Islet of Langerhans (tissue), 1 donor: ENCODE measurements at regions not wholly inside any gene's neighbourhood (a gene's known extent, or its start where the extent isn't known, plus 50 kb on each side); places are given as distances from the start of the nearest gene placed in this dataset.
"Not testable (repeated sequence)": the region's sequence is repeated elsewhere in the genome, so short reads cannot be mapped to it uniquely, and the experiment has no call there.

ENCODE experiments used
- FAIRE-seq: peaks from one replicate; lab custom pipeline; 2011; peaks lifted over from hg19 to GRCh38; lab: Jason Lieb, UNC

DNA sequence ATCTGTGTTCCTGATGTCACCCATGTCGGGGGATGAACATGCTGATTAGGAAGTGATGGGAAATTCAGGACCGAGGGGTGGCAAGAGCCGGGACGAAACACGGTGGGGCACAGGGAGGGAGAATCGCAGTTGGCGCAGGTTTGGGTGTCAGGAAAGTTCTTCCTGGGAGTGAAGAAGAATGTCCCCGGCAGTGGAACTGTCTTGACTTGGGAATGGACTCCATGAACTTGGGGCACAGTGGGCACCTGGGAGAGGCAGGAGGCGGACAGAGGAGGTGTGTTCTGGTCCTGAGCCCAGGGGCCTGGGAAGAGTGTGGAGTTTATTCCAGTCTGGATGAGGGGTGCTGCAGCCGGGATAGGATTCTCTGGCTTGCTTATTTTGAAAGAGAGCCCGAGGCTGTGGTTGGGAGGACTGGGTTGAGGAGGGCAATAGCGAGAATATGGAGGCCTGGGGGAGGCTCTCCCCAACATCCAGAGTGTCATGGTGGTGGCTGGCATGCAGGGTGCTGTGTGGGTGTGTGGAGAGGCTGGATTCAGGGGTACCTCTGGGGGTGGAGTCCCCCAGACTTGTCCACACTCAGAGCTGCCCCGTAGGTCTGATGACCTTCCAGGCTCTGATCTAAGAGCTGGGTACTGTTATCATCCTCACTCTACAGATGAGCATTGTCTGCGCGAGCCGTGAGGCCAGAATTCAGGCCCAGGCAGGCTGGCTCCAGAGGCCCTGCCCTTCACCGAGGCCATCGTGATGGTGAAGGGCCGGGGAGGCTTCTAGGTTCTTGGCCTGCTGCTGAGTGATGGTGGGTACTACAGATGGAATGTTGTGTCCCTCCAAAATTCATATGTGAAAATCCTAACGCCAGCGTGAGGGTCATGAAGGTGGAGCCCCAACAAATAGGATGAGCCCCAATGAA is 274.5 kb upstream of the C1orf174 start:
- no peak for FAIRE-seq

- no peak for FAIRE-seq
Observed at GRCh38 chr1:4175566-4176405, 275.7 kb upstream of the C1orf174 start.

DNA sequence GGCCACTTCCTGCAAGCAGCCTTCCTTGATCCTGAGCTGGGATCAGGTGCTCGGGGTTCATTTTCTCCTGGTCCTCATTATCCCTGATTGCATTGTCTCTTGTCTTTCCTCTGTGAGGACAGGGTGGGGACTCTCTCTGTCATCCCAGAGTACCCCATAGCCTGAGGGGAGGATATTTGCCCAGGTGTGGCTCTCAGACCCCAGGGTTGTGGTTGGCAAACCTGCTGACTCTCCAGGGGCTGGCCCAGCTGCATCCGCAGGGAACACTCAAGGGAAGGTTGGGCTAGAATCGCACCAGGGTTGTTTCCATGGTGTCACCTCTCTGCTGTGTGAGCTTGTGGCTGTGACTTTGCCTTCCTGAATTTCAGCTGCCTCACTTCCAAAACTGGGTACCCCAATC is 276.8 kb upstream of the C1orf174 start:
- no peak for FAIRE-seq

- no peak for FAIRE-seq
Observed at GRCh38 chr1:4177425-4178150, 277.5 kb upstream of the C1orf174 start.

GRCh38 chr1:4178501-4179113 is 278.5 kb upstream of the C1orf174 start:
- FAIRE-seq: no peak

GRCh38 chr1:4179914-4180735 is 280.1 kb upstream of the C1orf174 start:
- FAIRE-seq: no peak

GRCh38 chr1:4186486-4186885 is 286.4 kb upstream of the C1orf174 start:
- not testable (repeated sequence) for FAIRE-seq

- no peak for FAIRE-seq
Observed at GRCh38 chr1:4203501-4203900, 303.4 kb upstream of the C1orf174 start.

DNA sequence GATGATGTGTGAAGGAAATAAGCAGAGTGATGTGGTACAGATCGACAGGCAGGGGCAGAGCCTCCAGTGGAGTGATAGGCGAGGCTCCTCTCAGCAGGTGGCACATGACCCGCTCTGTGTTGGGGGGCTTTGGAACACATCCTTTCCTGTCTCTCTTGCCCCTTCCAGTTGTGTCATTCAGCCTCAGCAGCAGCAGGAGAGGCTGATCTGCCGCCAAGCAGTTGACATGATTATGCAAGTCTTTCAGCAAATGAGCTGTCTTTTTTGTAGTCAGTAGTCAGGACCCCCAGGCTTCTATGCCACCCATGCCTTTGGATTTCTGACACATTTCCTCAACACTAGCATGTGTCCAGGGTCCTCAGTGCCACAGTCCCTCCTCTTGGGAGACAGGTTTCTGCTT is 307.1 kb upstream of the C1orf174 start:
- no peak for FAIRE-seq

- FAIRE-seq: no peak
Observed at GRCh38 chr1:4207842-4208692, 308.0 kb upstream of the C1orf174 start.

DNA sequence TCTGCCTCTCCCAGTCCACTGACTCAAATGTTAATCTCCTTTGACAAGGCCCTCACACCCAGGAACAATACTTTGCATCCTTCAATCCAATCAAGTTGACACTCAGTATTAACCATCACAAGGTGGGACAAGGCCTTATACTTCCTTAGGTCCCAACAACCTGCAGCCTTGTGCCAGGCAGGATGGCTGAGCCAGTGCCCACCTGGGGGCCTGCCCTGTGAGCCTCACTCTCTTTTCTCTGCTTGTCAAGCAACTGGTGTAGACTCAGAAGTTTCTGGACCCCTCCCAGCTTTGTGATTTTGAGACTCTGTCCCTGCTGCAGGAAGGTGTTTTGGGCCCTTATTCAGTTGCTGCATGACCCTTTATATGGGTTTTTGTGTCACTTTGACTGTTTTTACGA is 310.0 kb upstream of the C1orf174 start:
- no peak for FAIRE-seq

DNA sequence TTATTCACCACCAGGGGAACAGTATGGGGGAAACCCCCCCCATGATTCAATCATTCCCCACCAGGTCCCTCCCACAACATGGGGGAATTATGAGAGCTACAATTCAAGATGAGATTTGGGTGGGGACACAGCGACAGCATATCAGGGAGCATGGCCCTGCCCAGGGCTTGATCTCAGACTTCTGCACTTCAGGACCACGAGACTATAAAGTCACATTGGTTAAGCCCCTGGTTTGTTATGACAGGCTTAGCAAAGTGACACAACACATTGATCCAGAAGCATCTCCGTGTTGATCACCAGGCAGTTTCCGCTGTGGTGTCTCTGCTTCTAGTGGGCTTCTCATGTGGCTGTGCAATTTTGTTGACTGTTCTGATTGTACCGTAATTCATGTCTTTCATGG is 312.7 kb upstream of the C1orf174 start:
- no peak for FAIRE-seq

DNA sequence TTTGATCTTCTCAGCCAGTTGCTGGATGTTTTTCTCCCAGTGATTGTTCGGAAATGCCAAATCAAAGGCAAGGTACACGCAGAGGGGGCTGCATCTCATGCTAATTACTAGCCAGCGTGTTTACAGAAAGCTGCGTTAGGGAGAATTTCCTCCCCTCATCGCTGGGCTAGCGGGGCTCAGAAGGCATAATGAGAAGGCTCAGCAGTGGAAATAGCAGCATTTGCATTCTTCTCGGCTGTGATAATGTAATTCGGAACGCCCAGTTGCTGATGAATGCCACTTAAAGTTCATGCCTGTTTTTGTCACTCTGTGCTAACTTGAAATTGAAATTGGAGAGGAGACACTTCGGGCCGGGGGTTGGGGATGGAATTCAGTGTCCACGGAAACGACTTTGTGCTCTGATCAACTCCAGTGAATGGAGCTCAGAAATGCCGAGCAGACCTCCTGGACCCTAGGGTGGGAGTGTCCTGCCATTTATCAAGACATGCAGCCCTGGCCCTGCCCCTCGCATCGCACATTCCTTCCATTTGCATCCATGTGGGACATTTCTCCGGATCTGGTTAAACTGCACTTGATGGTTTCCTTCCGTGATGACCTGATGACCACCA is 313.4 kb upstream of the C1orf174 start:
- FAIRE-seq: no peak

DNA sequence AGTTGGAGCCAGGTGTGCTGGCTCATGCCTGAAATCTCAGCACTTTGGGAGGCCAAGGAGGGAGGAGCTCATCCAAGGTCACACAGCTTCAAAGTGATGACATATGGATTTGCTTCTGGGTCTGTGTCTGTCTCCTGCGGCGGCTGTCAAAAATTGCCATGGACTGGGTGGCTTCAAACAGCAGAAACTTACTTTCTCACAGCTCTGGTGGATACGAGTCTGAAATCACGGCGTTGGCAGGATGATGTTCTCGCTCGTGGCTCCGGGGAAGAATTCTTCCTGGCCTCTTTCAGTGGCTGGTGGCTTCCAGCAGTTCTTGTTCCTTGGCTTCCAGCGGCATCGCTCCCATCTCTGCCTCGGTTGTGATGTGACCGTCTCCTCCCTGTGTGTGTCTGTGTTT is 314.8 kb upstream of the C1orf174 start:
- FAIRE-seq: no peak

GRCh38 chr1:4215391-4215790 is 315.3 kb upstream of the C1orf174 start:
- FAIRE-seq: no peak

GRCh38 chr1:4216231-4216630 is 316.2 kb upstream of the C1orf174 start:
- FAIRE-seq: no peak

GRCh38 chr1:4218619-4219018 is 318.5 kb upstream of the C1orf174 start:
- no peak for FAIRE-seq

GRCh38 chr1:4219111-4219510 is 319.0 kb upstream of the C1orf174 start:
- FAIRE-seq: no peak

- no peak for FAIRE-seq
Observed at GRCh38 chr1:4219826-4220225, 319.8 kb upstream of the C1orf174 start.

GRCh38 chr1:4220362-4220761 is 320.3 kb upstream of the C1orf174 start:
- FAIRE-seq: no peak
